Dendritic cell treated with granulocyte-macrophage colony-stimulating factor and Interleukin-4, amounts not matched to agents 40 ng/mL and 50 ng/mL, for 4 days (primary cell): ENCODE measurements at regions not wholly inside any gene's neighbourhood (a gene's known extent, or its start where the extent isn't known, plus 50 kb on each side); places are given as distances from the start of the nearest gene placed in this dataset.
"Not testable (repeated sequence)": the region's sequence is repeated elsewhere in the genome, so short reads cannot be mapped to it uniquely, and the experiment has no call there.

Experiments used
- H3K27ac Mint-ChIP-seq: one replicate; pipeline ENCODE4 v1.8.0; 2022; ENCODE audit warnings: mild to moderate bottlenecking, mixed read lengths
- H3K27me3 Mint-ChIP-seq: one replicate; pipeline ENCODE4 v1.8.0; 2022; ENCODE audit warnings: mild to moderate bottlenecking, mixed read lengths
- H3K36me3 Mint-ChIP-seq: one replicate; pipeline ENCODE4 v1.8.0; 2022; ENCODE audit warnings: low read depth, mixed read lengths
- H3K4me1 Mint-ChIP-seq: one replicate; pipeline ENCODE4 v1.8.0; 2022; ENCODE audit warnings: low read depth, mixed read lengths
- H3K4me3 Mint-ChIP-seq: one replicate; pipeline ENCODE4 v1.8.0; 2022; ENCODE audit warnings: mild to moderate bottlenecking, moderate library complexity, mixed read lengths
- H3K9me3 Mint-ChIP-seq: one replicate; pipeline ENCODE4 v1.8.0; 2022; ENCODE audit warnings: mixed read lengths
- intact Hi-C: fragments of 100-400 bp; cut with micrococcal nuclease; formaldehyde crosslinking; loops from one replicate; pipeline ENCODE4 v1.15.0; 2022

- intact Hi-C loops, result no loop called here
Observed at GRCh38 chr13:57858376-57858775, 226.8 kb downstream of the PCDH17 start.

GRCh38 chr13:57862879-57863278 lies 231.3 kb downstream of the PCDH17 start:
- no peak overlapping the region for H3K27ac Mint-ChIP-seq
- intact Hi-C loops, result no loop called here
- no peaks in the 10 kb centered on the region for H3K4me1 Mint-ChIP-seq
- H3K27me3 Mint-ChIP-seq, result no peaks in the 10 kb centered on the region
- H3K36me3 Mint-ChIP-seq, result no peaks in the 10 kb centered on the region
- H3K9me3 Mint-ChIP-seq, result peaks cover 24% of the 10 kb centered on the region
- no peak overlapping the region for H3K4me3 Mint-ChIP-seq

More at GRCh38 chr13:57858376-57858775, 226.8 kb downstream of the PCDH17 start:
- no peaks in the 10 kb centered on the region for H3K27me3 Mint-ChIP-seq
- H3K36me3 Mint-ChIP-seq, result no peaks in the 10 kb centered on the region
- no peak overlapping the region for H3K4me3 Mint-ChIP-seq
- no peak overlapping the region for H3K27ac Mint-ChIP-seq
- no peaks in the 10 kb centered on the region for H3K4me1 Mint-ChIP-seq
- no peaks in the 10 kb centered on the region for H3K9me3 Mint-ChIP-seq

GRCh38 chr13:57865600-57866294 lies 234.2 kb downstream of the PCDH17 start:
- intact Hi-C loops, result no loop called here
- H3K9me3 Mint-ChIP-seq, result peaks cover 33% of the 10 kb centered on the region
- no peaks in the 10 kb centered on the region for H3K36me3 Mint-ChIP-seq
- H3K27me3 Mint-ChIP-seq, result no peaks in the 10 kb centered on the region
- no peaks in the 10 kb centered on the region for H3K4me1 Mint-ChIP-seq
- H3K27ac Mint-ChIP-seq, result no peak overlapping the region
- H3K4me3 Mint-ChIP-seq, result no peak overlapping the region

GRCh38 chr13:57874530-57874929 lies 243.0 kb downstream of the PCDH17 start:
- Mint-ChIP-seq H3K4me1 (no peaks in the 10 kb centered on the region), H3K27ac (no peak overlapping the region), H3K4me3 (no peak overlapping the region), H3K27me3 (no peaks in the 10 kb centered on the region), H3K36me3 (no peaks in the 10 kb centered on the region), H3K9me3 (peaks cover 5% of the 10 kb centered on the region)
- intact Hi-C loops, result no loop called here

- intact Hi-C loops, result no loop called here
- Mint-ChIP-seq H3K36me3 (no peaks in the 10 kb centered on the region), H3K4me1 (no peaks in the 10 kb centered on the region), H3K27me3 (no peaks in the 10 kb centered on the region), H3K9me3 (peaks cover 14% of the 10 kb centered on the region), H3K27ac (no peak overlapping the region), H3K4me3 (no peak overlapping the region)
Observed at GRCh38 chr13:57877601-57878000, 246.1 kb downstream of the PCDH17 start.

- intact Hi-C loops, result no loop called here
- Mint-ChIP-seq H3K27ac (no peak overlapping the region), H3K4me3 (no peak overlapping the region), H3K9me3 (peaks cover 14% of the 10 kb centered on the region), H3K36me3 (no peaks in the 10 kb centered on the region), H3K4me1 (no peaks in the 10 kb centered on the region), H3K27me3 (no peaks in the 10 kb centered on the region)
Observed at GRCh38 chr13:57878291-57878690, 246.7 kb downstream of the PCDH17 start.

- no peak overlapping the region for H3K27ac Mint-ChIP-seq
- H3K9me3 Mint-ChIP-seq, result peaks cover 17% of the 10 kb centered on the region
- intact Hi-C loops, result no loop called here
- no peaks in the 10 kb centered on the region for H3K4me1 Mint-ChIP-seq
- H3K27me3 Mint-ChIP-seq, result no peaks in the 10 kb centered on the region
- no peak overlapping the region for H3K4me3 Mint-ChIP-seq
- H3K36me3 Mint-ChIP-seq, result no peaks in the 10 kb centered on the region
Observed at GRCh38 chr13:57897225-57897624, 265.7 kb downstream of the PCDH17 start.

- no peak overlapping the region for H3K4me3 Mint-ChIP-seq
Observed at GRCh38 chr13:57899096-57899495, 267.6 kb downstream of the PCDH17 start.

GRCh38 chr13:57909833-57910232 lies 278.3 kb downstream of the PCDH17 start:
- not testable (repeated sequence) for H3K4me3 Mint-ChIP-seq, H3K4me1 Mint-ChIP-seq, H3K36me3 Mint-ChIP-seq, H3K27ac Mint-ChIP-seq, H3K27me3 Mint-ChIP-seq
- intact Hi-C loops, result loop anchor here (10.0 kb wide), 1 partner anchor 1055 kb away; no protein-coding TSS in a partner anchor
- peaks cover 17% of the 10 kb centered on the region for H3K9me3 Mint-ChIP-seq

More at GRCh38 chr13:57899096-57899495, 267.6 kb downstream of the PCDH17 start:
- no peaks in the 10 kb centered on the region for H3K27me3 Mint-ChIP-seq
- H3K36me3 Mint-ChIP-seq, result no peaks in the 10 kb centered on the region
- H3K4me1 Mint-ChIP-seq, result no peaks in the 10 kb centered on the region
- H3K27ac Mint-ChIP-seq, result no peak overlapping the region
- peaks cover 15% of the 10 kb centered on the region for H3K9me3 Mint-ChIP-seq
- intact Hi-C loops, result no loop called here

- no peak overlapping the region for H3K4me3 Mint-ChIP-seq
- H3K36me3 Mint-ChIP-seq, result no peaks in the 10 kb centered on the region
- H3K27me3 Mint-ChIP-seq, result no peaks in the 10 kb centered on the region
- intact Hi-C loops, result loop anchor here (10.0 kb wide), 1 partner anchor 1047 kb away; no protein-coding TSS in a partner anchor
- H3K9me3 Mint-ChIP-seq, result no peaks in the 10 kb centered on the region
- no peak overlapping the region for H3K27ac Mint-ChIP-seq
- H3K4me1 Mint-ChIP-seq, result no peaks in the 10 kb centered on the region
Observed at GRCh38 chr13:57918086-57918485, 286.5 kb downstream of the PCDH17 start.

- Mint-ChIP-seq H3K27me3 (no peaks in the 10 kb centered on the region), H3K4me3 (no peak overlapping the region), H3K36me3 (no peaks in the 10 kb centered on the region), H3K9me3 (no peaks in the 10 kb centered on the region), H3K4me1 (no peaks in the 10 kb centered on the region), H3K27ac (no peak overlapping the region)
- intact Hi-C loops, result loop anchor here (10.0 kb wide), 1 partner anchor 1046 kb away; no protein-coding TSS in a partner anchor
Observed at GRCh38 chr13:57918913-57919312, 287.4 kb downstream of the PCDH17 start.

- intact Hi-C loops, result no loop called here
- Mint-ChIP-seq H3K4me3 (no peak overlapping the region), H3K36me3 (no peaks in the 10 kb centered on the region), H3K9me3 (no peaks in the 10 kb centered on the region), H3K27me3 (no peaks in the 10 kb centered on the region), H3K27ac (no peak overlapping the region), H3K4me1 (no peaks in the 10 kb centered on the region)
Observed at GRCh38 chr13:57925250-57925649, 293.7 kb downstream of the PCDH17 start.

- no peaks in the 10 kb centered on the region for H3K27me3 Mint-ChIP-seq
- intact Hi-C loops, result no loop called here
- no peaks in the 10 kb centered on the region for H3K9me3 Mint-ChIP-seq
- no peaks in the 10 kb centered on the region for H3K36me3 Mint-ChIP-seq
- no peak overlapping the region for H3K27ac Mint-ChIP-seq
- no peaks in the 10 kb centered on the region for H3K4me1 Mint-ChIP-seq
- no peak overlapping the region for H3K4me3 Mint-ChIP-seq
Observed at GRCh38 chr13:57925751-57926150, 294.2 kb downstream of the PCDH17 start.

GRCh38 chr13:57932061-57932460 lies 300.5 kb downstream of the PCDH17 start:
- Mint-ChIP-seq H3K4me3 (no peak overlapping the region), H3K36me3 (no peaks in the 10 kb centered on the region), H3K4me1 (no peaks in the 10 kb centered on the region), H3K27ac (no peak overlapping the region), H3K27me3 (no peaks in the 10 kb centered on the region), H3K9me3 (no peaks in the 10 kb centered on the region)
- intact Hi-C loops, result no loop called here

- Mint-ChIP-seq H3K27me3 (no peaks in the 10 kb centered on the region), H3K27ac (no peak overlapping the region), H3K4me3 (no peak overlapping the region), H3K4me1 (no peaks in the 10 kb centered on the region), H3K9me3 (no peaks in the 10 kb centered on the region), H3K36me3 (no peaks in the 10 kb centered on the region)
- intact Hi-C loops, result no loop called here
Observed at GRCh38 chr13:57933606-57934005, 302.1 kb downstream of the PCDH17 start.
